AG09309 (cell line): ENCODE measurements at regions not wholly inside any gene's neighbourhood (a gene's known extent, or its start where the extent isn't known, plus 50 kb on each side); places are given as distances from the start of the nearest gene placed in this dataset.
A peak's percentile ranks its signal among the peaks of the same experiment; 100 is the strongest.
"Not testable (repeated sequence)": the region's sequence is repeated elsewhere in the genome, so short reads cannot be mapped to it uniquely, and the experiment has no call there.

Experiments used
- DNase-seq: peaks from one replicate; pipeline ENCODE4 v3.0.0-alpha.2; 2010; ENCODE audit warnings: low read depth
- H3K4me3 ChIP-seq: 2 replicates; pipeline ENCODE4 v1.5.1; 2011; ENCODE audit warnings: mild to moderate bottlenecking, low read depth, low read length, moderate library complexity; ENCODE audit not compliant: control insufficient read depth
- TF ChIP-seq, protein P1 (sequence below): IDR thresholded peaks from 2 replicates; pipeline ENCODE4 v1.5.1; 2011; ENCODE audit warnings: mild to moderate bottlenecking, low read depth, low read length, inconsistent platforms; ENCODE audit not compliant: insufficient read depth, control insufficient read depth; ENCODE audit errors: missing control alignments

- H3K4me3 ChIP-seq, DNase-seq: not testable (repeated sequence)
These were observed 181.1 kb upstream of the NOTCH2NLA start for GRCh38 chr1:146409817-146410441.

DNA sequence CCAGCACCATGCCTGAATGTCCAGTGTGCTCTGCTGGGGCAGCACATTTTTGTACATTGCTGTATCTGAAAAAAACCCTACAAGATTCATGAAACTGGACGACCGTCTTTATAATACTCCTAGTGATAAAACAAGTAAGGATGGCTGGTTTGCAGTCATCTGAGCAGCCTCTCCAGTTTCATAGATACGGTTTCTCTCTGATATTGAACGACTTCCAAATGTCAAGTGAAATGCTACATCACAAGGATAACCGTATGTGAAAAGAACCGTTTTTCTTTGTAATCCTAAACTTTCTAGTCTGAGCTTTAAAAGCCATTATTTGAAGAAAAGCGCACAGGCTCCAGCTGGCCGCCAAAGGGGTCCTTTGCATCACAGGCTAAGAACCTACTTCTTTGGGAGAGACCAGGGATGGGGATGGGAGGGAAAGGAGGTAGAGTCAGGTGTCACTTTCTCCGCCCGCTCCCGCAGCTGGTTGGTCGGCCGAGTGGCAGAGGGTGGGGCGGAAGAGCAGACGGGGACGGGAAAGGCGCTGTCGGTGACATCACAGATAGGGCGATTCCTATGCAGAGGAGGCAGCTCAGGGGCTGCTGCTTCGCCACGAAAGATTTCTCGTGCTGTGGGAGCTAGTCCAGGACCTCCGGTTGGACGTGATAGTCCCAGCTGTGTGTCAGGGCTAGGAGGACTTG lies 180.4 kb upstream of the NOTCH2NLA start:
- DNase-seq, H3K4me3 ChIP-seq: not testable (repeated sequence)

DNA sequence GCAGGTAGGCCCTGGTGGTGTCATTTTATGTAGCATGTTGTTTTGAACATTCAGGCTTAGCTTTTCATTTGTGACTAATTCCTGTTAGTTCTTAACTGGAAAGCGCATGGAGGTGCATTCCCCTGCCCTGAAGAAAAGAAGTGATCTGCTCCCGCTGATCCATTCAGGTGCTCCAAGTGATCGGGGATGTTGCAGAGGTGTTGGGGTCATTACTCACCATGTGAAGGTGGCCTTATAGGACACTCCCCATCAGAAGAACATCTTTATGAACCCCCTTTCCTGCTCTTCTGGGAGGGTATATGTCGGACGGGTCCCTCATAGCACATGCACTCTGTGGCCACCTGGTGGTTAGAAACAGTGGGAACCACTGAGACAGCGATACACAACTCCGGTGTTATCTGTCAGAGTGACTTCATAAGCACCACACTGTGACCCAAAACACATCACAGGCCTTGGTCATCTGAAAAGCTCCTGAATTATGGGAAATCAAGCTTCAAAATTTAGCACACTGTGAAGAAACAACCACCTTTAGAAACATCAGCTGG lies 172.5 kb upstream of the NOTCH2NLA start:
- not testable (repeated sequence) for DNase-seq
- TF ChIP-seq, protein P1, sequence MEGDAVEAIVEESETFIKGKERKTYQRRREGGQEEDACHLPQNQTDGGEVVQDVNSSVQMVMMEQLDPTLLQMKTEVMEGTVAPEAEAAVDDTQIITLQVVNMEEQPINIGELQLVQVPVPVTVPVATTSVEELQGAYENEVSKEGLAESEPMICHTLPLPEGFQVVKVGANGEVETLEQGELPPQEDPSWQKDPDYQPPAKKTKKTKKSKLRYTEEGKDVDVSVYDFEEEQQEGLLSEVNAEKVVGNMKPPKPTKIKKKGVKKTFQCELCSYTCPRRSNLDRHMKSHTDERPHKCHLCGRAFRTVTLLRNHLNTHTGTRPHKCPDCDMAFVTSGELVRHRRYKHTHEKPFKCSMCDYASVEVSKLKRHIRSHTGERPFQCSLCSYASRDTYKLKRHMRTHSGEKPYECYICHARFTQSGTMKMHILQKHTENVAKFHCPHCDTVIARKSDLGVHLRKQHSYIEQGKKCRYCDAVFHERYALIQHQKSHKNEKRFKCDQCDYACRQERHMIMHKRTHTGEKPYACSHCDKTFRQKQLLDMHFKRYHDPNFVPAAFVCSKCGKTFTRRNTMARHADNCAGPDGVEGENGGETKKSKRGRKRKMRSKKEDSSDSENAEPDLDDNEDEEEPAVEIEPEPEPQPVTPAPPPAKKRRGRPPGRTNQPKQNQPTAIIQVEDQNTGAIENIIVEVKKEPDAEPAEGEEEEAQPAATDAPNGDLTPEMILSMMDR, result peak; percentile 34

GRCh38 chr1:146400173-146401121 lies 171.6 kb upstream of the NOTCH2NLA start:
- not testable (repeated sequence) for H3K4me3 ChIP-seq, DNase-seq

More for the DNA sequence above, 172.5 kb upstream of the NOTCH2NLA start:
- not testable (repeated sequence) for H3K4me3 ChIP-seq

- not testable (repeated sequence) for DNase-seq, H3K4me3 ChIP-seq
These were observed 170.4 kb upstream of the NOTCH2NLA start for GRCh38 chr1:146399225-146399624.

DNA sequence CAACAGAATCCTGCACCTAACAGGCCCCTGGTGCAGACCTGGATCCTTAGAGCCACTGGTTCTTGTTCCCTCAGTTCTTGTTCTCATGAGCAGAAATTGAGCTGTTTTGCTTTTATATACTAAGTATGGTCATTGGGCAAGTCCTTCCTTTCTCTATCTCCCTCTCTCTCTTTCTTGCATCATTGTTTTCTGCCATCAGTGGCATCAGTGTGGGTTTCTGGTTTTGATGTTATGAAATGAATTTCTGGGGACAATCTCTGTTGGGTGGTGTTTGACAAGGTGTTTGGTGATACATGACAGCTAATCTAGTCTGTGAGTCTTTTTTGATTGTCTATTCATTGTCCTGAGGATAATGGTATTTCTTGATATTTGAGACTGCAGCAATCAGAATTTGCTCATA lies 168.0 kb upstream of the NOTCH2NLA start:
- H3K4me3 ChIP-seq, DNase-seq: not testable (repeated sequence)

- DNase-seq, H3K4me3 ChIP-seq: not testable (repeated sequence)
These were observed 167.4 kb upstream of the NOTCH2NLA start for GRCh38 chr1:146396242-146396641.

DNA sequence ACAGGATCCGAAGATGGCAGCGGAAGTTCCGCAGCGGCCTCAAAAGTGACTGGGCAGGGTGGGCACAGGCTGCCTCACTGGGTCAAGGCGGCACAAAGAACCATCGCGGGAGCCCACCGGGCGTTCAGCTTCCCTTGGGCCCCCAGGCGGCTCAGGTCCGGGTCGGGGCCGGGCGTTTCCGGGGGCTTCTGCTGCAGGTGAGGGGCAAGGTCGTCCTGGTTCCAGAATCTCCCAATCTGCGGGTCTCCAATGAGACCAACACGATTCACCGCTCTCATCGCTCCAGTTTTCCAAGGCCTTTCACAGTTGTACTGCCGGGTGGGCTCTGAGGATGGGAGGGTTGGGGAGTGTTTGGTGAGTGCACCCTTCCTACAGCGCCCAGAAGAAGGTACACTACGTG lies 165.0 kb upstream of the NOTCH2NLA start:
- H3K4me3 ChIP-seq, DNase-seq: not testable (repeated sequence)

DNA sequence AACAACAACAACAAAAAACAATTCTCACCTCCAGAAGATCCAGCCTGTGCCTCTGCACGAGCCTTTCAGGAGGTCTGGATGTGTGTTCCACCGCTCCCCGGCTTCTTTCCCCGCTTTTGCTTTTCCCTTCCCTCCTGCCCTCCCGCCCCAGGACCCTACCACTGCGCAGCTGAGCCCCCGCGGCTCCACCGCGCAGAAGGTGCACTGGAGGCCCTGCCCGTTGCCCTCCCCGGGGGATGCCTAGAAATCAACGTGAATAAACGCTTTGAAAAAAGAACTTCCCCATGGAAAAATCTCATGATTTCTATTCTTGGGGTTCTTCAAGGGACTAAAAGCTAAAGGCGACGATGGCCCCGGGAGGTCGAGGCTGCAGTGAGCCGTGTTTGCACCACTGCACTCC lies 164.3 kb upstream of the NOTCH2NLA start:
- DNase-seq, H3K4me3 ChIP-seq: not testable (repeated sequence)

DNA sequence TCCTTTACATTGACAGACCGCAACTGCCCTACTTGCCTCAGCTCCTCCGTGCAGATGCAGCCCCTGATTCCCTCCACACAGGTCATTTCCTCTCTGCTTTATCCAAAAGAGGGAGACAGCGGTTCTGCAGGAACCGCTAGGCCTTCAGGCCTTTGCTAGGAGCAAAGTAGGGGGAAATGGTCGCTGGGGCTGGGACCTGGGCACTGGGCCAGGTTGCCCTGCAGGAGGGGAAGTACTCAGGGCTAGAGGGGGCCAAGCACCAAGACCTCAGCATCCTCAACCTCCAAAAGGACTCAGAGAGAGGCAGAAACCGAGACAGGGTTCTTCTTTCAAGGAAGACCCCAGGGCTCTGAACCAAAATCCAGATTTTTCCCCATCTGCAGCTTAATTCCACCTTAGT lies 160.4 kb upstream of the NOTCH2NLA start:
- H3K4me3 ChIP-seq, DNase-seq: not testable (repeated sequence)

GRCh38 chr1:146387750-146388469 lies 159.1 kb upstream of the NOTCH2NLA start:
- not testable (repeated sequence) for DNase-seq, H3K4me3 ChIP-seq

DNA sequence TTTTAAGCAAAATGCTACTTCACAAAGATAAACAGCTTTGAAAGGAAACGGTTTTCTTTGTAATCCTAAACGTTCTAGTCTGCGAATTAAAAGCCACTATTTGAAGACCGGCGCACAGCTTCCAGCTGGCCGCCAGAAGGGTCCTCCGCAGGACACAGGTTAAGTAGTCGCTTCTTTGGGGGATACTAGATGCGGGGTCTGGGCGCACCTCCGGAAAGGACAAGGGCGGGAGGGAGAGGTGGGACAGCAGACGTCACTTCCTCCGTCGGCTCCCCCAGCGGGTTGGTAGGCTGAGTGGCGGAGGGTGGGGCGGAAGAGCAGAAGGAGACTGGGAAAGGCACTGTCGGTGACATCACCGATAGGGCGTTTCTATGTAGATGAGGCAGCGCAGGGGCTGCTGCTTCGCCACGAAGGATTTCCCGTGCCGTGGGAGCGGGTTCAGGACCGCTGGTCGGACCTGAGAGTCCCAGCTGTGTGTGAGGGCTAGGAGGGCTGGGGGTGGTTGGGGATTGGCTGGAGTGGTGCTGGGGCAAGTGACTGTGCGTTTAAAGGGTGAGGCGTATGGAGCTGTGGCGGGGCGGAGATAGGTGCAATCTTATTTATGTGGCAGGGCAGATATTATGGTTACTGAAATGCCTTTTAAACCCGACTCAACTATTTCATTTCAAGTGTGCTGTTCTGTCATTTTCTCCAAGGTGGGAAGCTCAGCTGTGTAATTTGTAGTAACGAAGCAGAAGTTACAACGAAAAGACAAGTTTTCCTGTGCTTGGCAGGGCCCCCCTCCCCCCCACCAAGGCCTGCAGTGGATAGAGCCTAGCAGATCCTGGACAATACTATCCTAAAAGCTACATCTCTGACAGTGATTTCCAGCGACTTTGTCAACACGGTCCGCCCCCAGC lies 158.3 kb upstream of the NOTCH2NLA start:
- DNase-seq, result peak; percentile 73
- peak overlapping the region; percentile 40 for H3K4me3 ChIP-seq

DNA sequence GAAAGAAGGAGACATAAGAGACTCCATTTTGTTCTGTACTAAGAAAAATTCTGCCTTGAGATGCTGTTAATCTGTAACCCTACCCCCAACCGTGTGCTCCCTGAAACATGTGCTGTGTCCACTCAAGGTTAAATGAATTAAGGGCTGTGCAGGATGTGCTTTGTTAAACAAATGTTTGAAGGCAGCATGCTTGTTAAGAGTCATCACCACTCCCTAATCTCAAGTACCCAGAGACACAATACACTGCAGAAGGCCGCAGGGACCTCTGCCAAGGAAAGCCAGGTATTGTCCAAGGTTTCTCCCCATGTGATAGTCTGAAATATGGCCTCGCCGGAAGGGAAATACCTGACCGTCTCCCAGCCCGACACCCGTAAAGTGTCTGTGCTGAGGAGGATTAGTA lies 152.4 kb upstream of the NOTCH2NLA start:
- not testable (repeated sequence) for DNase-seq, H3K4me3 ChIP-seq

DNA sequence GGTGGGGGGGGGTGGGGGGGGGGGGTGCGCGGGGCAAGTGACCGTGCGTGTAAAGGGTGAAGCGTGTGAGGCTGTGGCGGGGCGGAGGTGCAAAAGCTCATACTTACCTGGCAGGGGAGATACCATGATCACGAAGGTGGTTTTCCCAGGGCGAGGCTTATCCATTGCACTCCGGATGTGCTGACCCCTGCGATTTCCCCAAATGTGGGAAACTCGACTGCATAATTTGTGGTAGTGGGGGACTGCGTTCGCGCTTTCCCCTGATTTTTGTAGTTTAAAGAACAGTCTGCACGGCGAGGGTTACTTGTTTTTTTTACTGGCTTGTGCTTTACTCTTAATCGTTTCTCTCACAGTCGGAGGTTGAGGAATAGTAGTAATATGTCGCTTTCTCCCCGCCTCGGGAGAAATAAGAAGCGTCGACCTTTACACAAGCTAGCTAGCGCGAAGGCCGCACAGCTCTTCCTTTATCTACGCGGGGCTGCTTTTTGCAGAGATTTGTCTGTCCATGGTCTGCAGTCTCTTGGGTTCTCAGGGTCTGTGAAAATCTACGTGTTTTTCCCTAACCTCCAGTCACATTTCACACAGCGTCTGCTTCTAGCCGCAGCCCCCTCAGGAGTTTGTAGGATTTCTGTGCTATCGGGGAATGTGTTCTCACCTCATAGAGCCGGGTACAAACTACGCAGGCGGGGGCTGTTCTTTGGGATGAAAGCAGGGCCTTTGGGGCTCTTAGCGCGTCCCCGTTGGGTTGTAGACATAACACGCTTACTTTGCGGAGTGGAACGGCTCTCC lies 148.1 kb upstream of the NOTCH2NLA start:
- H3K4me3 ChIP-seq, result not testable (repeated sequence)

DNA sequence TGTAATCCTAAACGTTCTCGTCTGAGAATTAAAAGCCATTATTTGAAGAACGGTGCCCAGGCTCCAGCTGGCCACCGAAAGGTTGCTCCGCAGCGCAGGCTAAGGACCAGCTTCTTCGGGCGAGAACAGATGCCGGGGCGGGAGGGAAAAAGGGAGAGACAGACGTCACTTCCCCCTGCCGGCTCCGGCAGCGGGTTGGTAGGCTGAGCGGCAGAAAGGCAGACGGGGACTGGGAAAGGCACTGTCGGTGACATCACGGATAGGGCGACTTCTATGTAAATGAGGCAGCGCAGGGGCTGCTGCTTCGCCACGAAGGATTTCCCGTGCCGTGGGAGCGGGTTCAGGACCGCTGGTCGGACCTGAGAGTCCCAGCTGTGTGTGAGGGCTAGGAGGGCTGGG lies 147.5 kb upstream of the NOTCH2NLA start:
- H3K4me3 ChIP-seq, result peak overlapping the region; percentile 11
- peak; percentile 55 for DNase-seq

More for the DNA sequence above, 148.1 kb upstream of the NOTCH2NLA start:
- peak; percentile 95 for DNase-seq
